Activated CD8-positive, alpha-beta T cell treated with anti-CD3 and anti-CD28 coated beads for 36 hours (primary cell): ENCODE measurements at regions not wholly inside any gene's neighbourhood (a gene's known extent, or its start where the extent isn't known, plus 50 kb on each side); places are given as distances from the start of the nearest gene placed in this dataset.

Experiments
- ATAC-seq: fragments of 200-7000 bp; cut with Tn5 transposase; one replicate; pipeline ENCODE4 v1.10.0; 2021; ENCODE audit warnings: mild to moderate bottlenecking, moderate library complexity
- CTCF ChIA-PET: fragments of 350-600 bp; sonication (Branson Sonifier 250); formaldehyde crosslinking; loops from one replicate; lab custom pipeline; 2021; ENCODE audit warnings: antibody characterized with exemption; lab: Charles Lee
- POLR2A ChIA-PET: fragments of 350-600 bp; sonication (Branson Sonifier 250); formaldehyde crosslinking; loops from one replicate; lab custom pipeline; 2021; ENCODE audit warnings: antibody characterized with exemption; lab: Charles Lee
- DNase-seq: peaks from one replicate; pipeline ENCODE4 v3.0.0-alpha.2; 2020
- H3K27ac Mint-ChIP-seq: one replicate; pipeline ENCODE4 v1.8.0; 2021; ENCODE audit warnings: mild to moderate bottlenecking, mixed read lengths
- H3K27me3 Mint-ChIP-seq: one replicate; pipeline ENCODE4 v1.8.0; 2021; ENCODE audit warnings: mixed read lengths
- H3K36me3 Mint-ChIP-seq: one replicate; pipeline ENCODE4 v1.8.0; 2021; ENCODE audit warnings: low read depth, mixed read lengths
- H3K4me1 Mint-ChIP-seq: one replicate; pipeline ENCODE4 v1.8.0; 2021; ENCODE audit warnings: low read depth, mixed read lengths
- H3K4me3 Mint-ChIP-seq: one replicate; pipeline ENCODE4 v1.8.0; 2021; ENCODE audit warnings: mild to moderate bottlenecking, moderate library complexity, mixed read lengths
- H3K9me3 Mint-ChIP-seq: one replicate; pipeline ENCODE4 v1.8.0; 2021; ENCODE audit warnings: mixed read lengths
- intact Hi-C: fragments of 100-400 bp; cut with micrococcal nuclease; formaldehyde crosslinking; loops from one replicate; pipeline ENCODE4 v1.10.0; 2022
- TF ChIP-seq, protein P1 (sequence below): fragments of 200-600 bp; IDR thresholded peaks from one replicate; pipeline ENCODE4 v1.8.0; 2022; ENCODE audit warnings: antibody characterized with exemption, mild to moderate bottlenecking

DNA sequence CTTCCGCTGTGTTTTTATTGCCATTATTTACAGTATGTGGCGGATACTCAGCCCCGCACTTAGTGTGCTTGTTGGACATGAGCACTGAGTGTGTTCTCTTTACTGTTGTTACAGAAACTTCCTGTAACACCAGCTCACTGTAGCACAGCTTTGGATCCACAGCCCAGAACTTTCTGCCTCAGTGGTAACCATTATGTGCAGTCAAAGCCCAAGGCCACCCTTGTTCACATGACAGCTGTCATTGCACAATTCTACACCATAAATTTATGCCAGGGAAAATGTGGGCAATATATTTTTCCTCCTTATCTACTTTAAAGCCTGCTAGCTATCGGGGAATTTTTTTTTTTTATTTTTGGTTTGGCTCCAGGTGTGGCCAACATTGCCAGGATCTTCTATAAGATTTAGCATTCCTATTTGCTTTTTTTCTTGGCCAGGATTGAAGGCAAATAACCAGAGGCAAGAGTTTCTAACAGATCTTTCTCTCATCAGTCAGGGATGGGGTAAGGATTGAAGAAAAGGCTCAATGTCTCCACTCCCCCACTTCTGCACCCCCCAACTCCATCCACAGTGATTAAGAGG lies 176.0 kb upstream of the PELI2 start:
- ChIA-PET POLR2A (no interaction called here), CTCF (no interaction called here)
- DNase-seq (no peak), ATAC-seq (no peak)
- no peaks in the 10 kb centered on the region for H3K36me3 Mint-ChIP-seq
- TF ChIP-seq, protein P1, sequence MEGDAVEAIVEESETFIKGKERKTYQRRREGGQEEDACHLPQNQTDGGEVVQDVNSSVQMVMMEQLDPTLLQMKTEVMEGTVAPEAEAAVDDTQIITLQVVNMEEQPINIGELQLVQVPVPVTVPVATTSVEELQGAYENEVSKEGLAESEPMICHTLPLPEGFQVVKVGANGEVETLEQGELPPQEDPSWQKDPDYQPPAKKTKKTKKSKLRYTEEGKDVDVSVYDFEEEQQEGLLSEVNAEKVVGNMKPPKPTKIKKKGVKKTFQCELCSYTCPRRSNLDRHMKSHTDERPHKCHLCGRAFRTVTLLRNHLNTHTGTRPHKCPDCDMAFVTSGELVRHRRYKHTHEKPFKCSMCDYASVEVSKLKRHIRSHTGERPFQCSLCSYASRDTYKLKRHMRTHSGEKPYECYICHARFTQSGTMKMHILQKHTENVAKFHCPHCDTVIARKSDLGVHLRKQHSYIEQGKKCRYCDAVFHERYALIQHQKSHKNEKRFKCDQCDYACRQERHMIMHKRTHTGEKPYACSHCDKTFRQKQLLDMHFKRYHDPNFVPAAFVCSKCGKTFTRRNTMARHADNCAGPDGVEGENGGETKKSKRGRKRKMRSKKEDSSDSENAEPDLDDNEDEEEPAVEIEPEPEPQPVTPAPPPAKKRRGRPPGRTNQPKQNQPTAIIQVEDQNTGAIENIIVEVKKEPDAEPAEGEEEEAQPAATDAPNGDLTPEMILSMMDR, result no peak
- intact Hi-C loops, result no loop called here
- H3K4me3 Mint-ChIP-seq, result no peak overlapping the region
- H3K27me3 Mint-ChIP-seq, result peaks cover 2% of the 10 kb centered on the region
- H3K27ac Mint-ChIP-seq, result no peak overlapping the region
- no peaks in the 10 kb centered on the region for H3K4me1 Mint-ChIP-seq
- H3K9me3 Mint-ChIP-seq, result no peaks in the 10 kb centered on the region

DNA sequence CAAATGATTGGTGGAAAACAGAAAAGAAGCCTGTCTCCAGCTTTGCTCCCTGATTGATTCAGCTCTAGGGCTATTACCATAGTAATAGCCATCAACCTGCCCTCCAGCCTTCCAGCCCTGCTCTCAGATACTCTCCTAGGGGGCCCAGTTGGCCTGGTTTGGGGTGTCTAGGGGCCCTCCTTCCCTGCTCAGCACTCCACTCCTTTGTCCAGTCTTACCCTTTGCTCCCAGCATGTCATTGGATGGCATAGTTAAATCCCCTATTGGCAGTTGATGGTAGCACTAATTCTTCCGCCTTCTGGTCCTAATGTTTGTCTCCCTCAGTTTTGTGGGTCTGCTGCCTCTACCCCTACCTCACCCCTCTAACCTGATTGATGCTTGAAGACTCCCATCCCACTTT lies 175.4 kb upstream of the PELI2 start:
- H3K4me1 Mint-ChIP-seq, result no peaks in the 10 kb centered on the region
- no peak overlapping the region for H3K4me3 Mint-ChIP-seq
- TF ChIP-seq, protein P1, result no peak
- H3K27ac Mint-ChIP-seq, result no peak overlapping the region
- ATAC-seq (no peak), DNase-seq (no peak)
- POLR2A ChIA-PET, result no interaction called here
- intact Hi-C loops, result no loop called here
- H3K36me3 Mint-ChIP-seq, result no peaks in the 10 kb centered on the region
- H3K27me3 Mint-ChIP-seq, result peaks cover 2% of the 10 kb centered on the region
- H3K9me3 Mint-ChIP-seq, result no peaks in the 10 kb centered on the region
- CTCF ChIA-PET, result no interaction called here

DNA sequence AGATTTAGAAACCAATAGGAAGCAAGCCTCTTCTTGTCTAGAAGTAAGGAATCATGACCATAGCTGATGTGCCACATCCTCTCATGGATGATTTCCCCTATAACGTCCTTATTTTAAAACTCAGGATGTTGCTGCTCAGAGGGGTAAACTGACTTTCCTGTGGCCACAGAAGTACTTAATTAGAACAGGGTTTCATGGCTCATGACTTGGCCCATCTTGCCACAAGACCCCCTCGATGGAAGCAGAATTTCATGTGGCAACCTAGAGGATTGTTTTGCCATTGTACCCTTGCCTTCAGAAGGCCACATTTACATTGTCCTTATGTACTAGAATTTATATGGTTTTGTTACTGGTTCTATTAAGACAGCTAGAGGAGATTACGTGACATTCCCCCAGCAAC lies 173.5 kb upstream of the PELI2 start:
- no peaks in the 10 kb centered on the region for H3K4me1 Mint-ChIP-seq
- POLR2A ChIA-PET, result no interaction called here

DNA sequence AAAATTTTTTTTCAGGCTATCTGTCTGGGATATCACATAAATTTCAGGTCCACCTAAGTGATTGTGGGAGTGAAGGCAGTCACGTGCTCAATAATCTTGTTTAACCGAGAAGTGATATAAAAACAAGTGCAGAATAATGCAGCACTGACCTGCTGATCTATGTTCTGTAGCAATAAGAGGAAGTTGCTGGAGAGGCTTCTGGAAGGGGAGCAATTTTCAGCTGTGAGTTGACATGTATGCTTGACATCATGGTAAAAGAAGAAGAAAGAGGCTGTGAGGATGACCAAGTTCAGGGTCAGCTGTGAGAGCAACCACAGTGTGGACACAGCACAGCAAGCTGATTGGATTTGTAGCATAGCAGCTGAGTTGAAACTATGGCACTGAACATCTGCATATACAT lies 172.0 kb upstream of the PELI2 start:
- H3K27ac Mint-ChIP-seq, result no peak overlapping the region
- H3K27me3 Mint-ChIP-seq, result peaks cover 12% of the 10 kb centered on the region
- H3K4me3 Mint-ChIP-seq, result no peak overlapping the region
- no peaks in the 10 kb centered on the region for H3K4me1 Mint-ChIP-seq
- no peaks in the 10 kb centered on the region for H3K9me3 Mint-ChIP-seq
- no peak for DNase-seq
- TF ChIP-seq, protein P1, result no peak
- ChIA-PET CTCF (no interaction called here), POLR2A (interaction anchor here (0.6 kb wide), 1 partner anchor 194 kb away, joined by 3 read pairs; no protein-coding TSS in a partner anchor)
- intact Hi-C loops, result no loop called here
- no peaks in the 10 kb centered on the region for H3K36me3 Mint-ChIP-seq
- no peak for ATAC-seq

More for the DNA sequence above, 173.5 kb upstream of the PELI2 start:
- Mint-ChIP-seq H3K27ac (no peak overlapping the region), H3K4me3 (no peak overlapping the region), H3K36me3 (no peaks in the 10 kb centered on the region), H3K27me3 (peaks cover 8% of the 10 kb centered on the region), H3K9me3 (no peaks in the 10 kb centered on the region)
- TF ChIP-seq, protein P1, result no peak
- DNase-seq, result no peak
- CTCF ChIA-PET, result no interaction called here
- intact Hi-C loops, result no loop called here
- ATAC-seq, result no peak

DNA sequence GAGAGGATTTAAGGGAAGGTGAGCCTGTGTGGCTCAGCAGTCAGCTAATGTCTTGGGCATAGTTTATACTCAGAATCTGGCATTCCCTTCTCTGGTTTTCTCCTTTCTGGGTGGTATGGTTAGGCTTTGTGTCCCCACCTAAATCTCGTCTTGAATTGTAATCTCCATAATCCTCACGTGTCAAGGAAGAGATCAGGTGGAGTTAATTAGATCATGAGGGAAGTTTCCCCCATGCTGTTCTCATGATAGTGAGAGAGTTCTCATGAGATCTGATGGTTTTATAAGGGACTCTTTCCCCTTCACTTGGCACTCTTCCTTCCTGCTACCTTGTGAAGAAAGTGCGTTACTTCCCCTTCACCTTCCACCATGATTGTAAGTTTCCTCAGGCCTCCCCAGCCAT lies 169.8 kb upstream of the PELI2 start:
- ChIA-PET CTCF (no interaction called here), POLR2A (no interaction called here)
- intact Hi-C loops, result no loop called here
- TF ChIP-seq, protein P1, result no peak
- Mint-ChIP-seq H3K36me3 (no peaks in the 10 kb centered on the region), H3K27me3 (peaks cover 12% of the 10 kb centered on the region), H3K4me1 (no peaks in the 10 kb centered on the region), H3K27ac (no peak overlapping the region), H3K4me3 (no peak overlapping the region), H3K9me3 (no peaks in the 10 kb centered on the region)
- DNase-seq (no peak), ATAC-seq (no peak)
